ENCODE measurements at regions not wholly inside any gene's neighbourhood (a gene's known extent, or its start where the extent isn't known, plus 50 kb on each side); places are given as distances from the start of the nearest gene placed in this dataset.
A peak's percentile ranks its signal among the peaks of the same experiment; 100 is the strongest.

GRCh38 chr12:68450947-68451260, 118.7 kb upstream of the MDM1 start:
- Mint-ChIP-seq H3K4me1 (ENCODE audit: low read depth) (peaks cover 88% of the 10 kb centered on the region), H3K27ac (peak overlapping the region; percentile 98), H3K4me3 (peak overlapping the region; percentile 58), H3K9me3 (no peaks in the 10 kb centered on the region), H3K27me3 (no peaks in the 10 kb centered on the region), H3K36me3 (ENCODE audit: low read depth) (no peaks in the 10 kb centered on the region)
- no peak for DNase-seq

GRCh38 chr12:68451261-68452077, 119.3 kb upstream of the MDM1 start:
- Mint-ChIP-seq H3K4me3 (peak overlapping the region; percentile 58), H3K27ac (peak overlapping the region; percentile 98), H3K9me3 (peaks cover 2% of the 10 kb centered on the region), H3K4me1 (ENCODE audit: low read depth) (peaks cover 90% of the 10 kb centered on the region), H3K27me3 (no peaks in the 10 kb centered on the region), H3K36me3 (ENCODE audit: low read depth) (no peaks in the 10 kb centered on the region)
- peak; percentile 73 for DNase-seq

- no peaks in the 10 kb centered on the region for H3K27me3 Mint-ChIP-seq
- H3K9me3 Mint-ChIP-seq: peaks cover 2% of the 10 kb centered on the region
- no peaks in the 10 kb centered on the region for H3K36me3 Mint-ChIP-seq (ENCODE audit: low read depth)
- no peak for DNase-seq
- peak overlapping the region; percentile 58 for H3K4me3 Mint-ChIP-seq
- H3K4me1 Mint-ChIP-seq (ENCODE audit: low read depth): peaks cover 88% of the 10 kb centered on the region
- peak overlapping the region; percentile 98 for H3K27ac Mint-ChIP-seq
Measured at GRCh38 chr12:68452078-68452715, 120.0 kb upstream of the MDM1 start.

GRCh38 chr12:68453278-68453677, 121.1 kb upstream of the MDM1 start:
- no peaks in the 10 kb centered on the region for H3K27me3 Mint-ChIP-seq
- no peak for DNase-seq
- no peak overlapping the region for H3K4me3 Mint-ChIP-seq
- H3K4me1 Mint-ChIP-seq (ENCODE audit: low read depth): peaks cover 83% of the 10 kb centered on the region
- no peaks in the 10 kb centered on the region for H3K36me3 Mint-ChIP-seq (ENCODE audit: low read depth)
- H3K9me3 Mint-ChIP-seq: peaks cover 2% of the 10 kb centered on the region
- H3K27ac Mint-ChIP-seq: no peak overlapping the region

GRCh38 chr12:68453876-68454275, 121.7 kb upstream of the MDM1 start:
- H3K9me3 Mint-ChIP-seq: peaks cover 2% of the 10 kb centered on the region
- no peaks in the 10 kb centered on the region for H3K27me3 Mint-ChIP-seq
- H3K4me3 Mint-ChIP-seq: no peak overlapping the region
- no peaks in the 10 kb centered on the region for H3K36me3 Mint-ChIP-seq (ENCODE audit: low read depth)
- DNase-seq: no peak
- H3K4me1 Mint-ChIP-seq (ENCODE audit: low read depth): peaks cover 81% of the 10 kb centered on the region
- H3K27ac Mint-ChIP-seq: no peak overlapping the region

GRCh38 chr12:68454892-68455291, 122.7 kb upstream of the MDM1 start:
- Mint-ChIP-seq H3K36me3 (ENCODE audit: low read depth) (no peaks in the 10 kb centered on the region), H3K9me3 (peaks cover 2% of the 10 kb centered on the region), H3K4me3 (no peak overlapping the region), H3K27me3 (no peaks in the 10 kb centered on the region), H3K27ac (peak overlapping the region; percentile 79), H3K4me1 (ENCODE audit: low read depth) (peaks cover 73% of the 10 kb centered on the region)
- no peak for DNase-seq

GRCh38 chr12:68455691-68456345, 123.7 kb upstream of the MDM1 start:
- Mint-ChIP-seq H3K36me3 (ENCODE audit: low read depth) (no peaks in the 10 kb centered on the region), H3K27me3 (no peaks in the 10 kb centered on the region), H3K4me3 (no peak overlapping the region), H3K27ac (peak overlapping the region; percentile 79), H3K4me1 (ENCODE audit: low read depth) (peaks cover 66% of the 10 kb centered on the region), H3K9me3 (peaks cover 2% of the 10 kb centered on the region)
- DNase-seq: no peak

- H3K36me3 Mint-ChIP-seq (ENCODE audit: low read depth): no peaks in the 10 kb centered on the region
- DNase-seq: no peak
- no peak overlapping the region for H3K4me3 Mint-ChIP-seq
- peaks cover 46% of the 10 kb centered on the region for H3K4me1 Mint-ChIP-seq (ENCODE audit: low read depth)
- no peaks in the 10 kb centered on the region for H3K27me3 Mint-ChIP-seq
- H3K9me3 Mint-ChIP-seq: peaks cover 2% of the 10 kb centered on the region
- no peak overlapping the region for H3K27ac Mint-ChIP-seq
Measured at GRCh38 chr12:68458866-68459265, 126.7 kb upstream of the MDM1 start.

GRCh38 chr12:68460236-68460635, 128.1 kb upstream of the MDM1 start:
- Mint-ChIP-seq H3K36me3 (ENCODE audit: low read depth) (no peaks in the 10 kb centered on the region), H3K27me3 (no peaks in the 10 kb centered on the region), H3K4me3 (no peak overlapping the region), H3K4me1 (ENCODE audit: low read depth) (peaks cover 32% of the 10 kb centered on the region), H3K27ac (no peak overlapping the region), H3K9me3 (peaks cover 2% of the 10 kb centered on the region)
- DNase-seq: no peak

- Mint-ChIP-seq H3K9me3 (no peaks in the 10 kb centered on the region), H3K4me3 (no peak overlapping the region), H3K27ac (no peak overlapping the region), H3K36me3 (ENCODE audit: low read depth) (no peaks in the 10 kb centered on the region), H3K4me1 (ENCODE audit: low read depth) (peaks cover 18% of the 10 kb centered on the region), H3K27me3 (no peaks in the 10 kb centered on the region)
- DNase-seq: no peak
Measured at GRCh38 chr12:68461645-68462044, 129.5 kb upstream of the MDM1 start.

- peaks cover 15% of the 10 kb centered on the region for H3K4me1 Mint-ChIP-seq (ENCODE audit: low read depth)
- H3K27me3 Mint-ChIP-seq: no peaks in the 10 kb centered on the region
- H3K4me3 Mint-ChIP-seq: peak overlapping the region; percentile 71
- H3K9me3 Mint-ChIP-seq: no peaks in the 10 kb centered on the region
- no peaks in the 10 kb centered on the region for H3K36me3 Mint-ChIP-seq (ENCODE audit: low read depth)
- DNase-seq: no peak
- H3K27ac Mint-ChIP-seq: peak overlapping the region; percentile 82
Measured at GRCh38 chr12:68462803-68463202, 130.6 kb upstream of the MDM1 start.

GRCh38 chr12:68465227-68465626, 133.1 kb upstream of the MDM1 start:
- H3K4me3 Mint-ChIP-seq: no peak overlapping the region
- H3K36me3 Mint-ChIP-seq (ENCODE audit: low read depth): no peaks in the 10 kb centered on the region
- no peaks in the 10 kb centered on the region for H3K27me3 Mint-ChIP-seq
- no peak for DNase-seq
- H3K4me1 Mint-ChIP-seq (ENCODE audit: low read depth): peaks cover 10% of the 10 kb centered on the region
- no peaks in the 10 kb centered on the region for H3K9me3 Mint-ChIP-seq
- no peak overlapping the region for H3K27ac Mint-ChIP-seq

- Mint-ChIP-seq H3K27me3 (no peaks in the 10 kb centered on the region), H3K27ac (no peak overlapping the region), H3K9me3 (no peaks in the 10 kb centered on the region), H3K4me1 (ENCODE audit: low read depth) (peaks cover 8% of the 10 kb centered on the region), H3K4me3 (no peak overlapping the region), H3K36me3 (ENCODE audit: low read depth) (no peaks in the 10 kb centered on the region)
- DNase-seq: no peak
Measured at GRCh38 chr12:68467514-68467913, 135.4 kb upstream of the MDM1 start.

GRCh38 chr12:68468036-68468435, 135.9 kb upstream of the MDM1 start:
- H3K27me3 Mint-ChIP-seq: no peaks in the 10 kb centered on the region
- H3K4me3 Mint-ChIP-seq: no peak overlapping the region
- H3K4me1 Mint-ChIP-seq (ENCODE audit: low read depth): peaks cover 4% of the 10 kb centered on the region
- H3K9me3 Mint-ChIP-seq: no peaks in the 10 kb centered on the region
- no peak overlapping the region for H3K27ac Mint-ChIP-seq
- H3K36me3 Mint-ChIP-seq (ENCODE audit: low read depth): no peaks in the 10 kb centered on the region
- no peak for DNase-seq

GRCh38 chr12:68469113-68469512, 137.0 kb upstream of the MDM1 start:
- Mint-ChIP-seq H3K4me3 (no peak overlapping the region), H3K4me1 (ENCODE audit: low read depth) (no peaks in the 10 kb centered on the region), H3K27me3 (no peaks in the 10 kb centered on the region), H3K27ac (no peak overlapping the region), H3K36me3 (ENCODE audit: low read depth) (no peaks in the 10 kb centered on the region), H3K9me3 (no peaks in the 10 kb centered on the region)
- DNase-seq: no peak

Measured in activated T-cell treated with anti-CD3 and anti-CD28 coated beads, Interleukin-2, amount 50 U/mL, for 24 hours (primary cell).